Mammary epithelial cell (primary cell): ENCODE measurements at regions not wholly inside any gene's neighbourhood (a gene's known extent, or its start where the extent isn't known, plus 50 kb on each side); places are given as distances from the start of the nearest gene placed in this dataset.

Experiments
- EZH2 ChIP-seq: IDR thresholded peaks from 2 replicates; pipeline ENCODE4 v1.6.1; 2012; ENCODE audit warnings: low read length, inconsistent platforms, borderline replicate concordance
- TF ChIP-seq, protein P1 (sequence below), 2 donors: IDR thresholded peaks in 1 of 2; conservative IDR thresholded peaks in 1 of 2; 2 replicates each; pipeline ENCODE4 v1.5.1; 2011 to 2012; ENCODE audit warnings: inconsistent platforms in 2 of 2, low read length in 2 of 2, mild to moderate bottlenecking in 2 of 2, control low read depth in 1 of 2, low read depth in 1 of 2; ENCODE audit not compliant: insufficient read depth in 1 of 2; ENCODE audit errors: extremely low read depth in 1 of 2

DNA sequence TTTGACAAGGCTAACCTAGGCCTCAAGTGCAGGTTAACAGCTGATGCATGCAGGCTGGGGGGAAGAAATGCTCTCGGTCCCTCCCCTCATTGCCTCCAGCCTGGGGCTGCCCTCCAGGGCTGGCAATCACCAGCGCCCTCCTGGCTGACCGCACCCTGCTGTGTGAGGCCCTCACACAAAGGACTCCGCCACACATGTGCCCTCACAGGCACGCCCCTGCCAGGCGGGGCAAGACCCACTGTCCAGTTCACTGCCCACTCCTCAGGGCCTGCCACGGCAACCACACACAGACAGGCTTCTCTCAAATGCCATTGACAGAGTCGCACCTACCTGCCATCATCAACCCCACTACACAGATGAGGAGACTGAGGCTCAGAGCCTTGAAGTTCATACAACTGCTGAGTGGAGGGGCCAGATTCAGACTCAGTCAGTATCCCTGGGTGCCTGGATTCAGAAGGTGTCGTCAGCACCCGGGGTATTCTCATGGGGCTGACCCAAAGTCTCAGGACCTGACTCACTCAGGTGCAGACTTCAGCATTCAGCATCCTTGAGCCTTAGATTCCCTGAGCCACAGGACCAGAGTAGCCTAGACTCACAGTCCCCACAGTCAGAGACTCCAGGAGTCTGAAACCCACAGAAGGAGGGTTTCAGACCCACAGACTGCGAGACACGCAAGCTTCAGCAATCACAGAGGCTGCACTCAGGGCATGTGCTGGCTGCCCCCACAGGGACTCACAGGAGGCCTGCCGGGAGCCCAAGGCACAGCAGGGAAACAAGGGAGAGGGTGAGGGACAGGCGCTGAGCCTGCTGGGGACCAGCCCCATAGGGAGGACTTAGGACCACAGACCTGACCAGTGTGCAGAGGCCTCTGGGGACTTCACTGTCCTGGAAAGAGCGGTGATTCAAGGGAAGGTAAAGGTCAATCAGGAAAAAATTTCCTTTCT, 458.0 kb downstream of the MATN1 start:
- TF ChIP-seq, protein P1, sequence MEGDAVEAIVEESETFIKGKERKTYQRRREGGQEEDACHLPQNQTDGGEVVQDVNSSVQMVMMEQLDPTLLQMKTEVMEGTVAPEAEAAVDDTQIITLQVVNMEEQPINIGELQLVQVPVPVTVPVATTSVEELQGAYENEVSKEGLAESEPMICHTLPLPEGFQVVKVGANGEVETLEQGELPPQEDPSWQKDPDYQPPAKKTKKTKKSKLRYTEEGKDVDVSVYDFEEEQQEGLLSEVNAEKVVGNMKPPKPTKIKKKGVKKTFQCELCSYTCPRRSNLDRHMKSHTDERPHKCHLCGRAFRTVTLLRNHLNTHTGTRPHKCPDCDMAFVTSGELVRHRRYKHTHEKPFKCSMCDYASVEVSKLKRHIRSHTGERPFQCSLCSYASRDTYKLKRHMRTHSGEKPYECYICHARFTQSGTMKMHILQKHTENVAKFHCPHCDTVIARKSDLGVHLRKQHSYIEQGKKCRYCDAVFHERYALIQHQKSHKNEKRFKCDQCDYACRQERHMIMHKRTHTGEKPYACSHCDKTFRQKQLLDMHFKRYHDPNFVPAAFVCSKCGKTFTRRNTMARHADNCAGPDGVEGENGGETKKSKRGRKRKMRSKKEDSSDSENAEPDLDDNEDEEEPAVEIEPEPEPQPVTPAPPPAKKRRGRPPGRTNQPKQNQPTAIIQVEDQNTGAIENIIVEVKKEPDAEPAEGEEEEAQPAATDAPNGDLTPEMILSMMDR (conservative IDR thresholded peaks at IDR 0.05 in 1 of 2, IDR thresholded peaks at IDR 0.05 in 1 of 2; ENCODE audit: extremely low read depth in 1 of 2, insufficient read depth in 1 of 2, low read depth in 1 of 2, low read length in 2 of 2), result no peak
- TF ChIP-seq EZH2, result no peak
